HK-2 (cell line): ENCODE measurements at regions not wholly inside any gene's neighbourhood (a gene's known extent, or its start where the extent isn't known, plus 50 kb on each side); places are given as distances from the start of the nearest gene placed in this dataset.
"Not testable (repeated sequence)": the region's sequence is repeated elsewhere in the genome, so short reads cannot be mapped to it uniquely, and the experiment has no call there.

Experiments
- DNase-seq: peaks from one replicate; pipeline ENCODE4 v3.0.0-alpha.2; 2018; ENCODE audit not compliant: unreplicated experiment

DNA sequence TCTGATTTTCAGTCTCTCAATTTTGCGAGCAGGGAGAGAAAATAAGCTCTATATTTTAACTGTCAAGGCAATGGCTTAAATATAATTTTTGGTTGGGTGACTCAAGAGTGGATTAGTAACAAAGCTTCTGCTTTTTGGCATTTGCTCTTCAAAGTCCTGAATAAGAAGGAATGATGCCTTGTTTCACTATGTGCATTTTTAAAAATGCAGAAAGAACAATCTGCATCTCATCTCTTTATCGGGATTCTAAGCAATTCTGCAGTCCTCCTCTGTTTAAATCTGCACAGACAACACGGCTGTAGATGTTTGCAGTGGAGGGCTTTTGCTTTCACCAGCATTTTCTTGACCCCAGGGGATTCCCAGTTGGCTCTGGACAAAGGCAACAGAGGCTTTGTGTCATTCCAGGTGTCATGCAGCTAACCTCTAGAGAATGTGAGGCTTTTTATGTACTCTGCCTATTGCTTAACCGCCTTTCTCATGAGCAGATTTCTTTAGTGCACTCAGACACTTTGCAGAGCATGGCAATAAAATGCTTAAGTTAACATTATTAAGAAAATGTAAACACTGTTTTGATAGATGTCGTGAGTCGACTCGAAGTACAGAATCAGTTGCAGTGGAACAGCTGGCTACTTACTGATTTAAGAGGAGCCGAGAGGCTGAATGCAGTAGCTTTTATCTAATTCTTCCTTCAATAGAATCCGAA is 783.2 kb upstream of the NEGR1 start:
- no peak for DNase-seq

DNA sequence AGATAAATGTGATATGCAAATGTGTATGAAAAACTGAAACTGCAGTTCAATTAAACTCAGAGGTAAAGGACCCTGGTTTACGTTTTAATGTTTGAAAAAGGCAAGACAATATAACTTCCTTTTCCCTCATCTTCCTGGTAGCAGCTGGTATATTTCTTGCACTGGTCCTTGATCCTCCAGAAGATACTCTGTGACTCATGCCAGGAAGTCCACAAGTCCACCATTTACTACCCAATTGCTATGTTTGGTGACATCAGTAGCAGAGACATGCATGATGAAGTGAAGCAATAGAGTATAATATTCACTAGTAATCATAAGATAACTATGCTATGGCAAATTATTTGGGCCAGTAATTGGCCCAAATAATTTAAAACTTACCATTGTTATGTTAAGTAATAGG is 774.5 kb upstream of the NEGR1 start:
- DNase-seq = no peak

DNA sequence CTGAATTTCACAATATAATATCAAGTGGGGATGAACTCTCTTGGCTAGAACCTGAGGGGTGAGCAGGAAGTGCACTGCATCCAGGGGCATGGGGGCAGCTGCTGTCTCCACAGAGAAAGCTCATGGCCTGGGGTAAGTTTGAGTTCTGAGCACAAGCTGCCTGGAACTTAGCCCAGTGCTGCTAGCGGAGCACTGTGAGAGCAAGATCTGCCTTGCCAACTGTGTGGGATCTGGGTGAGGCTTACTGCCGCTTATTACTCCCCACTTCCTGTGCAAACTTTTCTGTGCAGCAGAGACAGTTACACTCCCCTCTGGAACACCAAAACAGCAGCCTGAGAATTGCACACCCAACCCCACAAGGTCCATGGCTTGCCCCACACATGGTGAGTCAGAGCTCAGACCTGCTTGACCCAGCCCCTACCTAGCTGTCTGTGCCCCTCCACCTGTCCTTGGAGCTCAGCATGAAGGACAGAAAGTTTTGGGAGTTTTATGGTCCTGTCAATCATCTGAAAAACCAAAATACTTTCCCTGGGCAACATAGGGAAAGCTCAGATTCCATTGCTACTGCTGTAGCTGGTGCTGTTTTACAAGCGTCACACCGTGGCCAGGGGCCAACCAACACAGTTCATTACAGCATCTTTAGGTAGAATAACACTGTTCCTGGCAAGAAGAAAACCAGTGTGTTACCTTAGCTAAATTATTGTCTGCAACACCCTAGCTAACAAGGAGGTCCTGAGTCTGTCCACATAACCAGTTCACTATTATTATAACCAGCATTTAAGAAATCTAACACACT is 762.1 kb upstream of the NEGR1 start:
- DNase-seq = no peak

DNA sequence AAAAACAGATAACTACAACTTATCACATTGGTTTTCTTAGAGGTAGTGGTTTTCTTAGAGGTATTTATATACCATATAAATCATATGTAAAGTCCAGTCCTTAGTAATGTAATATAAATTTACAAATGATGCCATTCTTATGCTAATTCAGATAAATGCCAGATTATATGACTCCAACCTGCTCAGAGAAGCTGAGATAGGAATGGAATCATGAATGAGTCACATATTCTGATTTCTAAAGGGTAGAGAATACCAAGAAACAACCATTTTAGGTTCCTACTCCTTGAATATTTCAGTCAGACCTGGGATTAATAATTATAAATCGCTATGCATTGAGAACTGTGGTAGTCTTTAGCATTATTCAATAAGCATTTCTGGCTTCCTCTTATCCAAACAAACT is 760.1 kb upstream of the NEGR1 start:
- DNase-seq = no peak

DNA sequence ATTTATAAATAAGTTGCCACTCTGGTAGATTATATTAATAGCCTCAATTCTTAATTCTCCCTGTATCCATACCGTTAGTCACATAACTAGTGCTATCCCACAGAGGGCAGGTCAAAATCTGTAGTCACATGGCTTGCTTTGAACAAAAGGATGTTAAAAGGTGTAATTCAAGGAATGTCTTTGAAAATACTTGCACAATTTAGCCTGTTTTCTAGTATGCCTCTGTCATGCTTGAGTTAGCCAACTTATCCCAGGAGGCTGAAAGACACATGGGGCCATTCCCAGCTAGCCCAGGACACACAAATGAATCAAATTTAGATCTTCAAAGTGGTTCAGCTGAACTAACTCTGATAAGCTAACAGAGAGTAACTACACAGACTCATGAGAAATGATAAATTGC is 758.5 kb upstream of the NEGR1 start:
- no peak for DNase-seq

DNA sequence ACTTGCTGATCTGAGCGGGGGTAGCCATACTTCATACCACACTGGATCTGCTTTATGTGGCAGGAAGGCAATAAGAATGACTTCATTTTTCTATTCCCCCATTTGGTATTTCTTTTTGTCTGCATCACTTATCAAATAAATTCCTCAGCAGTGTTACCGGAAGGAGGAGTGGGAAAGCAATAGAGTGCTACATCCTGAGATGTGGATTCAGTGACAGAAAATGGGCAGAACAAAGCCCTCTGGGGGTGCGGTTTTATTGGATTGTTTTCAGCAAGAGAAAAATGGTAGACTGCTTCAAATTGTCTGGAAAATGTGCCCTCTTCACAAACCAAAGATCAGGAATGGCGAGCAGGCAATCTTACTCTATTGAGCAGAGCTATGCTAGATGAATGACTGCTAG is 751.9 kb upstream of the NEGR1 start:
- DNase-seq = no peak

DNA sequence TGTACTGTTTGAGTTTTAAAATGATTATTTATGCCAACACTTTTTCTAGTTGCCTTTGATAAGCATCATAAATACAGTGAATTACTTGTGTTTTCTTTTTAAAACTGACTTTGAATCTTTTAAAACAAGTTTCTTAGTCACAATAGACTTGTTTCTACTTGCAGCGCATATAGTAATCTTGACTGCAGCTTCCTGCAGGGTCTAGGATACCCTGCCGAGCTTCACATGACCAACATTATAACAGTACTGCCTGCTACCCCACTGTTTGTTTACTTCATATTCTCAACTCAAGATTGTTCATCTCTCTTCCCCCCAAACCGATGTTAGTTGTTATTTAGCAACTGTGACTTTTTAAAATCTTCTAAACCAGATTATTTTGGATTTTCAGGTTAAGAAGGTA is 751.3 kb upstream of the NEGR1 start:
- DNase-seq = no peak

DNA sequence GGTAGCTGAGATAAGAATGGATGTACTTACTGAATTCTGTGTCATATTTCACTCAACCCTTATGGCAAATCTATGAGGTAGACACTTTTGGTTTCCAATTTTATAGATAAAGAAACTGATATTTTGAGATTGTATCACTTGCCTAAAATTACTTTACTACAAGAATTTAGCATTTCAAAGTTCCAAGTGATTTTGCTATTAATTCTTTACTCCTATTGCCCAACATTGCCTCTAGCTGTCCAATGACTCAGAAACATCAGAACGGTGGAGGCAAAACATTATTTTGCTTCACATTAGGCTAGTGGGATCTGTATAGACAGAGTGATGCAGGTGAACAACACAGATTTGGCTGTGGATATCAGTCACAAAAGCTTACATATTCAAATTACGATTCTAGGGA is 747.2 kb upstream of the NEGR1 start:
- no peak for DNase-seq

DNA sequence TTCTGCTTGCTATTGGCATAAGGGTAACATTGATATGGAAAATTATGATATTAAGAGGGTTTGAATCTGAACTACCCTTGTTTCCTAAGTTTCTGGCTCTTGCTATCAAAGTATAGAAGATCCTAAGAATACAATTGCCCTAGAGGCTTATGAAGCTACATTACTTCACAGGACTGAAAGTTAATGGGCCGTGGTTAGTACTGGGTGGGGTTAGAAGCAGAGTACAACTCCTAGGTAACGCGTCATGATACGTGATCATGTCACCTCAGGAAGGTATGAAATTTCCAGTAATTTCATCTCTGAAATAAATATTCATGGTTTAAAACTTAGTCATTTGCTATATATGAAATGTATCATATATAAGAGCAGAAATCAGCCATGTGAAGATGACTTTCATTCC is 743.8 kb upstream of the NEGR1 start:
- DNase-seq = no peak

DNA sequence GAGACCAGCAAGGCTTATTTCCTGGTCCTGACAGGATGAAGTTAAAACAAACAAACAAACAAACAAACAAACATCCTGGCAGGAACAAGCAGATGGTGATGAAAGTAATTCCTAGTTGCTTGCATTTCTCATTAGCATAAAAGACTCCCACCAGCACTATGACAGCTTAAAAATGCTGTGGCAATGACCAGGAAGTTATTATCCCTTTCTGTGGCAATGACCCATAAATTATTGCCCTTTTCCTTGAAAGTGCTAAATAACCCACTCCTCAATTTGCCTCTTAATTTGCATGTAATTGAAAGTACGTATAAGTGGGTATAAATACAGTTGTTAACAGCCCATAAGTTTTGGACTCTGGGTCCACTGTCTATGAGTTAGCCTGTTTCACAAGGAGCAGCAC is 727.6 kb upstream of the NEGR1 start:
- no peak for DNase-seq

DNA sequence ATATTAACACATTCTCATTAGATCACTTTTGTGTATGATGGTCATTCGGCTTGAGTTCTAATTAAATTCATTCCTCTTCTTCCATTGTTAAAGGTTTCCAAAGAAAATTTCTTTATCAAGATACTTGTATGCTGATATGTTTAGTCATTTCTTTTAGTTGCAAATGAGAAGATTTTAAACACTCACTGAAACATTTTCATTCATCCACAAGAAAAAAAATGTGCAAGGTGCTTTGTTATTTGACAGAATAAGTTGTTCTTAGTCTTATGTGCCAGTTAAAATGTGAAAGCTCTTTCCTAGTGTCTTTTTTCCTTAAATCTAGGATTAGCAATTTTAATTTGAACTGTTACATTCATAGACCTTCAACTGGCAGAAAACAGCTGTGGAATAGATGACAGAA is 727.0 kb upstream of the NEGR1 start:
- no peak for DNase-seq

DNA sequence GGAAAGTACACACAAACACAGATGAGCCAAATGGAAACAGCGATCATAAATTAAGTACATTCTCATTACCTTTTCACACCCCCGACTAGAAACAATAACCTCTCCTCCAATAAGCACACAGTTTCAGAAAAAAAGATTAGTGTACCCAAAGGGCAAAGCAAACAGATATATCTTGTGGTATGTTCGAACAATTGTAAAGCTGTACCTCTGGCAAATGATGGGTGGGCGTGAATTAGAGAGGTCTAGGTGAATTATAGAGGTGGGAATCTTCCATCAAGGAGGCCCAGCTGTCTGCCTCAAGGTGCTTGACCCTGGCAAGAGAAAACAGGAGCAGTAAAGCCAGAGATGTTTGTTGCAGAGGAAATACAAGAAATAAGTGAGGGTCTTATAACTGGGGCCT is 715.3 kb upstream of the NEGR1 start:
- no peak for DNase-seq

DNA sequence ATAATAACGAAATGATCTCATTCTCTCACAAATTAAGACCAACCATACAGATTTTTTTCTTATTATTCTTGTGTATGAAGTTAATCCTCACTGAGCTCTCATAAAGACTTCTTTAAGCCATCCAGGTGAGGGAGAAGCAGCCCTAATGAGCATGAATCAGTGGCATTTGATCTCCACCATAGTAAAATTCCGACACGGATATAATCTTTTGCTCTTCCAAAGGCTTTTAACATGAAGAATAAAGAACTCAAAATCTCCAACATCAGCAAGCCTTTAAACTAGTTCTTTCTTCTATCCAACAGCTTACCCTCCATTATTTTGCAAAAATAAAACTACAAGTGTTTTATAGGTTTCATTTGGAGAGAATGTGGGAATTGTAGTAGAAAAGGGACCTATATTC is 714.7 kb upstream of the NEGR1 start:
- no peak for DNase-seq

DNA sequence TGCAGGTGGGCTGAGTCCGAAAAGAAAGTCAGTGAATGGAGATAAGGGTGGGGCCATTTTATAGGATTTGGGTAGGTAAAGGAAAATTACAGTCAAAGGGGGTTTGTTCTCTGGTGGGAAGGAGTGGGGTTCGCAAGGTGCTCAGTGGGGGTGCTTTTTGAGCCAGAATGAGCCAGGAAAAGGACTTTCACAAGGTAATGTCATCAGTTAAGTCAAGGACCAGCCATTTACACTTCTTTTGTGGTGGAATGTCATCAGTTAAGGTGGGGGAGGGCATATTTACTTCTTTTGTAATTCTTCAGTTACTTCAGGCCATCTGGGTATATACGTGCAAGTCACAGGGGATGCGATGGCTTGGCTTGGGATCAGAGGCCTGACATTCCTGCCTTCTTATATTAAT is 705.5 kb upstream of the NEGR1 start:
- DNase-seq = not testable (repeated sequence)

DNA sequence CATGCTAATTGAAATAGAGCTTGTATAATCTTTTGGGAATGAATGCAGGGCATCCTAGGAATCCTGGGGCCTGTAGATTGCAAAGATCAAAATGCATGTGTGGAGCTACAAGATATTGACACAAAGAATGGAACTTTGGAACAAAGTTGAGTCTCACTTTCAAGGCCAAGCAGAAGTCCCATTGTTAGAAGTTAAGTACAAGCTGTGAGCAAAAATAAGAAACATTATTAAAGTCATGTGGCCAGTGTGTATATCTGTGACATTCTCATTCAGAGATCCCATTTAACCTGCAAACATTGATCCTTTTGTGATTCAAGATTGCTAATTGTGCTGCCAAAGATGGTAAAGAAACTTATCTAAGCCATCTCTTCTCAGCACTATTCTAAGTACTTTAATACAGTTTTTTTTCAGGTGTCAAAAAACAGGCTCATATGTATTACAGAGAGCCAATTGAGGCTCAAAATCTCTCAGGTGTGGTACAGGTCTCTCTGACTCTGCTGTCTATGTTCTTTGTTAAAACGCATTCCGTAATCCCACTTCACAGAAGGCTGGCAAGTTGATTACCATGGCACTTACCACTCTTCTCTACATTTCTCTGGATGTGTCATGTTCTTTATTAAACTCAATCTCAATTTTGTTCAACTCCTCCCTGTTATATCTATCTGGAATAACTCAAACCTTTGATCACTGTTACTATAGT is 704.4 kb upstream of the NEGR1 start:
- DNase-seq = no peak

DNA sequence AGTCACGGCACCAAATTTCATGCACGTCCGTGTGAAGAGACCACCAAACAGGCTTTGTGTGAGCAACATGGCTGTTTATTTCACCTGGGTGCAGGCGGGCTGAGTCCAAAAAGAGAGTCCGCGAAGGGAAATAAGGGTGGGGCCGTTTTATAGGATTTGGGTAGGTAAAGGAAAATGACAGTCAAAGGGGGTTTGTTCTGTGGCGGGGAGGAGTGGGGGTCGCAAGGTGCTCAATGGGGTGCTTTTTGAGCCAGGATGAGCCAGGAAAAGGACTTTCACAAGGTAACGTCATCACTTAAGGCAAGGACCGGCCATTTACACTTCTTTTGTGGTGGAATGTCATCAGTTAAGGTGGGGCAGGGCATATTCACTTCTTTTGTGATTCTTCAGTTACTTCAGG is 702.7 kb upstream of the NEGR1 start:
- DNase-seq = not testable (repeated sequence)

DNA sequence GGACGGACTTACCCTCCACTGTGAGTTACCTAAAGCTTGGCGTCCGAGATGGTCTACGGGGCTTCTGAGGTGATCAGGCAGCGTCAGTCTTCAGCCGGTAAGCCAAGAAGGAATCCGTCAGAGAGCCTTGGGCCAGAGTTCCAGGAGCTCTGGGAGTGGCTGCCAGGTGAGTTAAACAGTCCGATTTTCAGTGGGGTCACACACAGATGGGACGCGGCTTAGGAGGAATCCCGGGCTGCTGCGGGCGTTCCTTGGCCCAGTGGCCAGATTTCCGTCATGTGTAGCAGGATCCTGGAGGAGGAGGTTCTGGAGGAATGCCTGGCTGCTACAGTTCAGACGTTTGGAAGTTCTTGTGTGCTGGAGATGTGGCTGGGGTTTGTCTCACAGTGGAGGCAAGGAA is 700.7 kb upstream of the NEGR1 start:
- DNase-seq = not testable (repeated sequence)

DNA sequence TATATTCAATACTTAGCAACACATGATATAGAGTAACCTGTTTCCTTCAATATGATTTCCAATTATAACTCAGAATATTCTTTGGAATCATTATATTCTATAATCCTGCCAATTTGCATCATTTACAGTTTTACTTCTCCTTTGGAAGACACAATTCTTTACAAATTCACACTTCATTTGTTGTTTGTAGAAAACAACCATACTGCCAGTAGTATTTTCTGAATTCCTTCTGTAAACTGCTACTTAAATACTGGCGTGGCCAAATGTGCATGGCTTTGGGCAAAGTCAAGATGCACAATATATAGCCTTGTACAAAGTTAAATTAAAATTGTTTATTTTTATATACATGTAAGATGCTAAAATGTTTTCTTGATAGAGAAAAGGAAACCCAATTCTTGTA is 687.1 kb upstream of the NEGR1 start:
- no peak for DNase-seq

DNA sequence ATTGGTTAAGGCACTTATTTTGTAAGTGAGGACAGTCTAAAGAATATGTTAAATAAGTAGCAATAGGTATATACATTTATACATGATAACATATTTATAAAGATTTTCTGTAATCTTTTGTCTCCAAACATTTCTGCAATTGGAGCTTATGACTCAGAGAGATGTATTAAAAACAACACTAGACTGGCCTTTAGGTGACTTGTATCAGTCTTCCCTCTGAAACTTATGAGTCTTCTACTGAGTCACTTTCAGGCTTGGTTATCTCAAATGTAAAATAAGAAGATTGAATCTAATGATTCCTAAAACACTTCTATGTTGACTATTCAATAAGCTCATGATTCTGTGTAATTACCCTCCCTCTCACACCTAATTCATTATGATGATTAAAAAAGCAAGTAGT is 672.6 kb upstream of the NEGR1 start:
- no peak for DNase-seq

DNA sequence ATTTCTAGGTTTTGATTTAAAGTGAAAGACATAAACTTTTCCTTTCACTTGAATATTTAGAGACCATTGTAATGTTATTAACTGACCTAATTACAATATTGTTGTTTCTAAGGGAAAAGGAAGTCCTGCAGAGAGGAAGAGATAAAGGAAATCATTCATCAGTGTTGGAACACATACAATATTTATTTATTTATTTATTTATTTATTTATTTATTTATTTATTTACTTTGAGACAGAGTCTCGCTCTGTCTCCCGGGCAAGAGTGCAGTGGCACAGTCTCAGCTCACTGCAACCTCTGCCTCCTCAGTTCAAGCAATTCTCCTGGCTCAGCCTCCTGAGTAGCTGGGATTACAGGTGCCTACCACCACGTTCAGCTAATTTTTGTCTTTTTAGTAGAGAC is 668.6 kb upstream of the NEGR1 start:
- DNase-seq = not testable (repeated sequence)

DNA sequence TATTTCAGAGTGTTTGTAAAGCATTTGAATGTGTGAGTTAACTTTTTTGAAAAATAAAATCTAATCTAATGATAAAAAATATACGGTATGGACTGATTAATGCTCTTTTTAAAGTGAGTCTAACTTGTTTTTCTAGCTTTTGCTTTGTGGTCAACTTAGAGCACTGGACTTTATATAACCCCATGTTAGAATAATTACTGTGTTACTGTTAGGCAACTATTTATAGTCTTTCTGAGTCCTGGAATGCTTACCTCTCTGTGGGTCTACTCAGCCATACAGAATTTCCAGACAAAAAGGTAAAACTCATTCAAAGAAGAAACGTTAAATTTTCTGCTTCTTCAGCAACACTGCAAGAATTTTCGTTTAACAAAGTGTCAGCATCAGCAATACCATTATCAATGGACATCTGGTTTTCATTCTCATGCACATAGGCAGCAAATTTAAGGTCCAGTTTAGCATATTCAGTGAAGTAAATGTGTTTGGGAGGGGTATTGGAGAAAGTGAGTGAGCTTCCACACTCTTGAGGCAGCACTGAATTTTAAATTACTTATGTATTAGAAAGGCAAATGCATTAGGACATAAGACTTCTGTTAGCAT is 664.7 kb upstream of the NEGR1 start:
- DNase-seq = no peak

DNA sequence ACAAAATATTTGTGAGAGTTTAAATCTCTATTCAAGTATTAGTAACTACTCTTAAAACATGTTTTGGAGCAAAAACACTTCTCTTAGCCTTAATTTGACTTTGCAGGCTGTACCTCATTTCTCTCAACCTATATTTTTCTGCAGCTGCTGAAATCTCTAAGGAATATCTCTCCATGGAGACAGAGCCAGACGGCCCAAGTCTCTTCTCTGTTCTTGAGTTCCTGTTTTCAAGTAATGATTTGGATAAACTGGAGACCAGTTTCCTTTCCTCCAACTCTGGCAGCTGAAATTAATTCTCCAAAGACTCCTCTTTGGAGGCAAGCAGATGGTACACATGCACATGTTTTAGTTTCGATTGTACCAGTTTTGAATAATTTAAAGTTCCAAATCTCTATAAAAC is 659.7 kb upstream of the NEGR1 start:
- no peak for DNase-seq

DNA sequence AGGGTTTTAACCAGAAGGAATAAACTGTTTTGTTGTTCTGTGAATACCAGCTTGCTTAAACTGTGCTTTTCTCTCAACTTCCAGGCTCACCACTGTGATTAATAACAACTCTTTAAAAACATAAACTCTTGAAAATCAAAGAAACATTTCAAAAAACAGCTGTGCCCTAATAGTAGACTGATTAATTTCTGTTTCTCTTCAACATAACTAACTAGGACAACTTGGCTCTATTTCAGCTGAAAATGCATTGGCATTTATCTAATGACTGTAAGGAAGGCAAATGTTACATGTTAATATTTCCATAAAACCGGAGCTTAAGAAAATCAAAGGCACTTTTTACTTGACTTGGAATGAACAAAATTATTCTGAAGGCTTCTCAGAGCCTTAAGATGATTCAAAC is 656.1 kb upstream of the NEGR1 start:
- no peak for DNase-seq
